ENCODE measurements at regions not wholly inside any gene's neighbourhood (a gene's known extent, or its start where the extent isn't known, plus 50 kb on each side); places are given as distances from the start of the nearest gene placed in this dataset.

DNA sequence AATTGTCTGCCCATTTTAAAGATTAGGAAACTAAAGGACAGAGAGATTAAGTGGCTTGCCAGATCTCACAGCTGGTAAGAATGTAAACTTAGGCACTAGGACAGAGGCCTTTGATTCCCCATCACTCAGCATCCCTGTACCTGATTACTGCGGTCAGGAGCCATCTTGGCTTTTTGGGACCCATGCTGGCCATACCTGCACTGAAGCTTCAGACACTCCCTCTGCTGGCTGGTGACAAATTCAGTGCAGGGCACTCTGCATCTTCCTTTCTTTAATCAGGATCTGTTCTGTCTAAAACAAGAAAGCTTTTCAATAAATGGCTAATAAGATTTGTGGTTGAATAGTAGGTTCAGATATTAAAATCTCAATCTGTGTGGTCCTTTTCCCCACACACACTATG is 215.5 kb upstream of the RORB start:
- DNase-seq: no peak

GRCh38 chr9:74282526-74283253 is 214.4 kb upstream of the RORB start:
- no peak for DNase-seq

DNA sequence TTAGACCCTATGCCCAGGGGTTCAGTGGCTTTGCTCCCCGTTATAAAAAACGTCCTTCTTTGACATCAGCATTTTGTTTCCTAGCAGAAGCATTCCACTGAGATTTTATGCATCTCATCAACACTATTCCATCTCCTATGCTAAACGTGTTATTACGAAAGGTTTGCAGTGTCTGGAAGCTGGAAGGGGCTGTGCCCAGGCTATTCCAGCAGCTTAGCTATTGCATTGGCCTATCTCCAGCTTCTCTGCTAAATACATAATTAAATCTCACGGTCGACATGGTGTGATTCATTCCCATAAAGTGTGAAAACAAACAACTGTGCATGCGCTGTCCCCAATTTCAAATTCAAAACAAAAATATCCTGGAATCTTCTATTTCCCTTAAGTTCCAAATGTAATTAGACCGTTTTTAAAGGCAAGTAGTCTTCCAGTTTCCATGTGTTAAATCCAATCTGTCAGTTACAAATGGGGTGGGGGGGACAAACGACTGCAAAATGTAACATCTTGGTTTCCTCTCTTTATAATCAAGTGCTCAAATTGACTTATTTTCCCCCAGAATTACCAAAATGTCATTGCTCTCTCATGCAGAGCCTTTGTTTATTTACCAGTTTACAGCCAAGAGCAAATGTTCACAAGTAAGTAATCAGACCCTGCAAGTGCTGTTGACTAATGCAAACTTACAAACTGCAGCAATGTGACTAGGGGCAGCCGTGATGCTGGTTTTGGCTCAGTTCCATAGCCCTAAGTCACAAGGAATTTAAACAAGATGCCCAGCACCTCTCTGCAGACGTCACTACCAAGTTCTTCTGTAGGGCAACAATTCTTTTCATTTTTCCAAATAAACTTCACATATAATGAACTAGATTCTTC is 212.3 kb upstream of the RORB start:
- DNase-seq: no peak

DNA sequence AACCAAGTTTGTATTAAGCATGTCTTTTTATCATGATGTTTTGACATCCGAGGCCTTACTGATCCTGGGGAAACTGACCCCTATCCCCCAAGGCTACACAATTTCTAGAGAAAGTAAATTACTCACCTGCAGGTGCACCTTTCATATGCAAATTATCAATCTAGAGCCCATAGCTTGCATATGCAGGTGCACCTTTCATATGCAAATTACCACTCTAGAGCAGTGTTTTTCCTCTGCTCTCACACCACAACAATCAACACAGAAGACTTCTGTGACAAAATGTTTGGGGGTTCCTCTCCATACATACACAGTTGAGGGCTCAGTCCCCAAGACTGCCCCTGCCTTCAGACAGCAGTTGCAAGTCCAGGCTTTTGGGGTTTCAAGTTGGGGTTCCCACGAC is 203.7 kb upstream of the RORB start:
- no peak for DNase-seq

GRCh38 chr9:74303945-74304344 is 193.2 kb upstream of the RORB start:
- DNase-seq: no peak

DNA sequence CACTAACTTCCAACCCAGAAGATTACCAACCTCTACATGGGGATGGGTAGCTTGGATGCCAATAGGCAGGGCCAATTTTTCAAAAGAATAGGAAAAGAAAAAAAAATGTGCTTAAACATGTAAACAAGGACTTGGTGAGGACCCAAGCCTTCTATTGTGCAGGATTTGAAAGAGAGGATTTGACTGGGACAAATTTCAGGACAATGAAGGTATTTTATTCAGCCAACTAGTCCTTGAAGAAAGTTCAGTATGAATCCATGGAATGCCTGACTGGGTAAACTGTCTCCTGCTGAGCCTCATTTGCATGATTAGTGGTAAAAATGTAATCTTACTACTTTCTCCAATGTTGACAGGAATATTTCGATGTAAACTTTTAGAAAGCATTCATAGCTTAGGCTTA is 192.5 kb upstream of the RORB start:
- no peak for DNase-seq

GRCh38 chr9:74309654-74310053 is 187.5 kb upstream of the RORB start:
- DNase-seq: no peak

GRCh38 chr9:74317235-74317634 is 179.9 kb upstream of the RORB start:
- no peak for DNase-seq

DNA sequence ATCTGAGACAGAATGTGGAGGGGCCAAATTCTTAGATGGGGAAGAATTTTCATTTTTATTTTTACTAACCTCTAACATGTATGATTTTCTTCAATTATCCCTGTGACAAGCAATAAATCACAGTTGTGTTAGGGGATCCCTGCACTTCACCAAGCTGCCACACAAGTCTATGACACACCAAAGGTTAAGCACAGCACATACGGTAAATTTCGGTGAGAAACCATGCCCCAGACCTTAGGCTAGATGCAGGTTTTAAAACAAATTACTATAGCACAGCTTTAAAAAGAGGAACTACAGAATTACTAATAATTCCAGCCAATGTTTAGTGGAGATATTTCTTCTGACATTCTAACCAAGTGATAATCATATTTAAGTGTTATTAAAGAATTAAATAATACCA is 175.7 kb upstream of the RORB start:
- DNase-seq: no peak

GRCh38 chr9:74322661-74323314 is 174.3 kb upstream of the RORB start:
- DNase-seq: no peak

GRCh38 chr9:74330487-74331214 is 166.5 kb upstream of the RORB start:
- DNase-seq: no peak

DNA sequence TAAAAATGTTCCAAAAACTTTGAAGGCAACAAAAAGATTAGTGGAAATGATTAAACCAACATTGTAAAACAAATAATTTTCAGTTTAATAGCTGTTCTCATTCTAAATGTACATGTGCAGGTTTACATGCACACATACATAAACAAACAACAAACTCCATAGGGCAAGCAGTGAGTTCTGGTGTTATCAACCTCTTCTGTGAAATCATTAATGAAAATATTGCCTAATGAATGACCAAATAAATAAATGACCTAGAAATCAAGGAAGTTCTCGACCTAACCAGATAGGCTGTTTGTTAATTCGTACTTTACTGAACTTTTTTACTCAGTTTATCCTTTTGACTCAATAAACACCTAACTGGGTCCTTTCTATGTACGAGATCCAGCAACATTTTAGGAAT is 165.5 kb upstream of the RORB start:
- DNase-seq: no peak

DNA sequence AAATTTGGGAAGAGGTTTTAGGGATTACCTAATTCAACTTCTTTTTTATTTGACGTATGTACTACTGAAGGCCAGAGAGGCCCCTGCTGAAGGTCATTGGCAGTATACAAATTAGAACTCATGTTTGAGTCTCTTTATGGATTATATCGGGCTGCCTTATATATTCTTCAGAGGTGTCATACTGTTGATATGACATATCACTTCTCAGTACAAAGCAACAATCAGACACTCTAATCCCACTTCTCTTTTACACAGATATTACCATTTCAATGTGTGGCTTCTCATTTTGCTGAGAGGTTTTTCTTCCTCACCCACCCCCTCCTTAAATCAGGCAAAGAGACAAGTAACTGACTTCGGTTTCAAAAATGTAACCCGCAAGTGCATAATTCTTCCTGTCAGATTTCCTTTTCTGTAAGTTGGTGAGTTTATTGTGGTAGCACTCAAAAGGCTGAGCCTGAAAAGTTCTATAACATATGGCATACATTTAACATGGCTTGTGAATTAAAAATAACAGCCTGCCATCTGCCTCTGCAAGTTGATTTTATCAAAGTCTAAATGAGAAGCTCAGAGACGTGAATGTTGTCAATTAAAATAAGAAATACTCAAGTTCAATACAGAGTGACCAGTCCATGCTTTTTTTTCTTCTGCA is 163.6 kb upstream of the RORB start:
- DNase-seq: no peak

- no peak for DNase-seq
Observed at GRCh38 chr9:74334271-74334670, 162.9 kb upstream of the RORB start.

DNA sequence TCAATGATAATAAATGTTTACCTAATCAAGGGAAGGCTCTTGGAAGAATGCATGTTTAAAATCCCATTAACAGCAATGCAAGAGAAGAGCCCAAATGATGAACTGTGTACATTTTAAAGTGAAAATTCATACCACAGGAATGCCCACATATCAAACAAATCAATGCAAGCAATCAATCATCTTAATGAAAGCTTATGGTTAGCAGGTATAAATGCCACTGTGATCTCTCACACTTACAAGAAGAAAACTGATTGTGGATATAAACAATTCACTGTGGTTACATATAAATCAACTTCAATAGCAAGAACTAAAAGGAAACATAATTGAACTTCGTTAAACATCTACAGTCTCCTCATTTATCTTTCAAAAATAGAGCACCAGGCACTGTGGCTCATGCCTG is 161.0 kb upstream of the RORB start:
- no peak for DNase-seq

DNA sequence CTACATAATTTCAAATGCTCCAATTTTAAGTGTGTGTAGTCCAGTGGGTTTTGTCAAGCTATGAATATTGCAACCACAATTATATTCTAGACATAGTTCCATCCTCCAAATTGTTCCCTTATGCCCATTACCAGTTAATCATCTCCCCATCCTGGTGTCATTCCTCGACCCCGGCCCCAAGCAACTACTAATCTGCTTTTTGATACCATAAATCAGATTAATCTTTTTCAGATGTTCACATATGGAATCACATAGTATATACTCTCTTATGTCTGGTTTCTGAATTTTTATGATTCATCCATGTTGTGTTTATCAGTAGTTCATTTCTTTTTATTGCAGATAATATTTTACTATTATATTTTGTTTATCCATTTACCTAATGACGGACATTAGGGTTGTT is 148.4 kb upstream of the RORB start:
- no peak for DNase-seq

- no peak for DNase-seq
Observed at GRCh38 chr9:74355107-74355506, 142.0 kb upstream of the RORB start.

DNA sequence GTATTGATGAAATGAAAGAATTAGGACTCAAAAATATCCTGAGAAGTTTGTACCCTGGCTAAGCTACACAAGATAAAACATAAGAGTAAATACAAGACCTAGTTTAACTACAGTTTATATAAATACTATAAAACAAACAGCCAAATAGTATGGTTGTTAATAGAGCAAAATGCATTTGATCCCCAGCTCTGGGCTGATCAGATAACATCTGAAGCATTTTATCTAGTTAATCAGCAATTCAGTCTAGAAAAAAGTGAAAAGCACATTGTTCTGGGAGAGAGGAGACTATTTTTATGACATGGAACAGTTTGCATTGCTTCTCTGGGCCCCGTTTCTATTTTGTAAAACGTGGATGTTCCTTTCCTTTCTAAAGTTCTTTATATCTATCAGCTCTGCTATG is 139.6 kb upstream of the RORB start:
- DNase-seq: no peak

DNA sequence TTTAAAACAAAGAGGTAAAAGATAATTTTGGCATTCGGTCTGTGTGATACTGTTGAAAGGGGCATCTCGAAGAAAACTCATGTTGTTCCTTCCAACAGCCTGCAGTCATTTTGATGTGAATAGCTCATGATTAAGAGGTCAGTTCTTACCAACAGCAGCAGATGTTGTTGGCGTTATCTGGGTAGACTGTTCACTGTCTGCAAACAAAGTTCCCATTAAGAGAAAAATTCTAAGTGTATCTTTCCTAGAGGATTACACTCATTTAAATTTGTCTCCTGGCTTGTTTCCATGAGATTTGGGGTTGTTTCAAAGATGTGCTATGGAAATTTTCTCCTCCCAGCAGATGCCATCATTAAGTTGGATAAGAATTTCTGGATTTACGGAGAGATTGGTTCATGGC is 138.2 kb upstream of the RORB start:
- no peak for DNase-seq

DNA sequence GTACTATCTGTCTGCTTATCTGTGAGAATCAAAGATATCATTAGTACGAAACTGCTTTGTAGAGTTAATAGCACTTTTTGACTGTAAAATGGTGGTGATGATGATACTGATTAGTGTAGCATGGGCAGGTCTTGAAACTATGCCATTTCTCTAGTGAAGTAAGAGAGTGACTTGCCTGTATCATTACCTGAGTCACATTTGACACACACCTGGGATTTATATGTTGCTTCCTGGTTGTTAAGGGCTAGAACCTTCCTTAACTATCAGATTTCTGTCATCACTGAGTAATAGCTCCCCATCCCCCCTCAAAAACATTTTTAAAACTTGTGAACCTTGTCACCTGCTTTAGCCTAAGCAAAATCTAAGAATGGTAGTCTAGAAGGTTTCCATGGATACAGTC is 135.6 kb upstream of the RORB start:
- no peak for DNase-seq

DNA sequence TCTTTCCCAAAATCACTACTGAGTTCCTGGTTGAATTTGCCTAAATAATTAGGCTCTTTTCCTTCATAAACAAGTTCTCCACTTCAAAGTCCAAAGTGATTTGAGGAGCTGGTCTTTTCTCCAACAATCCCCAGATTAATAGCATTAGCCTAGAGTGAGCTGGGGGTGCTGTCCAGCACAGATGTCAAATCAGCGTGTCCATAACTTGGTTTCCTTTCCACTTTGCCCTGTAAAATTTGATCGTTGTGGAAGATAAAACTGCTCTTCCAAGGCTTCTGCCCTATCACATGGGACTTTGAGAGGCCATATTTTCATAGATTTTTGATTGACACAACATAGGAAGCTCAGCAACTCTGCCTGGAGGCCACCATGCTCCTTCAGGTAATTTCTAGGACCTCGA is 134.7 kb upstream of the RORB start:
- DNase-seq: no peak

DNA sequence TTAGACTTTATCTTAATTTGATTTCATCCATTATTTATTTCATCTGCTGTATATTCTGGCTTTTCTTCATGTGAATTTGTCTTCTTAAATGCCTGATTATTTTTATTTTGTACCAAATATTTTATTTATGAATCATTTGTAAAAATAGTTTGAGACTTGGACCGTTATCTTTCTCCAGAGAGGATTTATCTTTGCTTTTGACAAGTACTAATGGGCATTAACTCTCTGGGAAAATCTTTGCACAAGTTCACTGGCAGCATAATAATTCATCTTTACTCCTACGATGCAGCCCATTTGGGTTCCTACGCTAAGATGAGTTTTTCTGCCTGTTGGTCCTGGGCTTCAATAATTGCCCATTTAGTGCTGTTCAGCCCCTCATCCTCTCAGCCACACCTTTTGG is 131.0 kb upstream of the RORB start:
- DNase-seq: no peak

GRCh38 chr9:74369844-74370243 is 127.3 kb upstream of the RORB start:
- DNase-seq: no peak

All from NCI-H187 treated with DMSO at 0.1 percent for 48 hours (cell line).